KMS-11 (cell line): ENCODE measurements at regions not wholly inside any gene's neighbourhood (a gene's known extent, or its start where the extent isn't known, plus 50 kb on each side); places are given as distances from the start of the nearest gene placed in this dataset.

Experiments
- H2AFZ ChIP-seq: fragments of 200-600 bp; sonication (generic); 2 replicates; pipeline ENCODE4 v1.6.1; 2016; ENCODE audit warnings: antibody characterized with exemption, mixed run types, low read depth
- H3K27ac ChIP-seq: fragments of 200-600 bp; sonication (generic); 2 replicates; pipeline ENCODE4 v1.6.1; 2016; ENCODE audit warnings: mild to moderate bottlenecking, mixed run types
- H3K27me3 ChIP-seq: fragments of 200-600 bp; sonication (generic); 2 replicates; pipeline ENCODE4 v1.6.1; 2017; ENCODE audit warnings: mild to moderate bottlenecking, low read depth, mixed run types, moderate library complexity; ENCODE audit not compliant: insufficient read depth
- H3K36me3 ChIP-seq: fragments of 200-600 bp; sonication (generic); 2 replicates; pipeline ENCODE4 v1.6.1; 2017; ENCODE audit warnings: mild to moderate bottlenecking, mixed run types; ENCODE audit not compliant: insufficient read depth
- H3K4me1 ChIP-seq: fragments of 200-600 bp; sonication (generic); 2 replicates; pipeline ENCODE4 v1.6.1; 2016; ENCODE audit warnings: mild to moderate bottlenecking, low read depth, mixed run types; ENCODE audit not compliant: poor library complexity, severe bottlenecking
- H3K4me2 ChIP-seq: fragments of 200-600 bp; sonication (generic); 2 replicates; pipeline ENCODE4 v1.7.0; 2016; ENCODE audit warnings: mild to moderate bottlenecking, mixed run types
- H3K4me3 ChIP-seq: fragments of 200-600 bp; sonication (generic); IDR thresholded peaks from 2 replicates; pipeline ENCODE4 v1.6.1; 2017; ENCODE audit warnings: low read depth, low read length, mixed read lengths; ENCODE audit not compliant: insufficient read depth
- H3K79me2 ChIP-seq: fragments of 200-600 bp; sonication (generic); 2 replicates; pipeline ENCODE4 v1.6.1; 2016; ENCODE audit warnings: low read depth, mixed run types; ENCODE audit not compliant: insufficient read depth
- H3K9ac ChIP-seq: fragments of 200-600 bp; sonication (generic); 2 replicates; pipeline ENCODE4 v1.6.1; 2016; ENCODE audit warnings: mild to moderate bottlenecking, mixed run types
- H4K20me1 ChIP-seq: fragments of 200-600 bp; sonication (generic); 2 replicates; pipeline ENCODE4 v1.6.1; 2016; ENCODE audit warnings: mild to moderate bottlenecking, mixed run types; ENCODE audit not compliant: insufficient read depth
- TF ChIP-seq, protein P1 (sequence below): fragments of 200-600 bp; sonication (generic); conservative IDR thresholded peaks from 2 replicates; pipeline ENCODE4 v1.6.1; 2017; ENCODE audit warnings: low read depth, mild to moderate bottlenecking, antibody characterized with exemption, low read length, moderate library complexity, mixed read lengths

DNA sequence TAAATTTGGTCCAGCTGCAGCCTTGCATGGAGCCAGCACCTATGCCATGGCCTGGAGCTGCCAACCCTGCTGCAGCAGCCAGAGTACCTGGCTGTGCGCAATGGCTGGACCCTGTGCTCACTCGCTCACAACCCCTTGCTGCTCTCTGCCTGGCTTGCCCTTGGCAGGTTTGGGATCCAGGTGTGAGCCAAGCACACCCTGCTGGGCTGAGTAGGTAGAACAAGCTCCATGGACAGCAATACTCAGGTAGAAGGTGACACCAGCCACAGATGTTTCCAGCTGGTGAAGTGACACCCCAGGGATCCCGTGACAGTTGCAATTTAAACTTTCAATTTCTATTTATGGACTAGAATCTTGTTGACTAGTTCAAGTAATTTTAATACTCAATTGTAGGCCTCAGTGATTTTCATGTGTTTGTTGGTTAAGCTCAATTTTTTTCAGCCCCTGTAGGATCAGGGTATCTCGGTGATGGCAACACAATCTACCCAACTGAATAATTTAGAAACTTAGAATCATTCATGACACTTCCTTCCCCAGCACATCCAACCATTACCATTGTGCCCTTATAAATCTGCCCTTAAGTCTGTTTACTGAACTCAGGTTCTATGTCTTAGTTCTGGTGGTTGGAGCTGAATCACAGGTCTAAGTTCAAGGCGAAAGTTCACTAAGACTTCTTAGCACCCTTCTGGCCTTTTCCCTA lies 480.0 kb downstream of the PMP22 start:
- Histone ChIP-seq H3K27ac (no peak overlapping the region), H3K79me2 (no peaks in the 10 kb centered on the region), H3K4me3 (no peak overlapping the region), H3K9ac (no peak overlapping the region), H4K20me1 (no peaks in the 10 kb centered on the region), H3K4me2 (no peak overlapping the region), H3K36me3 (no peaks in the 10 kb centered on the region), H3K27me3 (no peaks in the 10 kb centered on the region), H2AFZ (no peak overlapping the region), H3K4me1 (no peaks in the 10 kb centered on the region)
- TF ChIP-seq, protein P1, sequence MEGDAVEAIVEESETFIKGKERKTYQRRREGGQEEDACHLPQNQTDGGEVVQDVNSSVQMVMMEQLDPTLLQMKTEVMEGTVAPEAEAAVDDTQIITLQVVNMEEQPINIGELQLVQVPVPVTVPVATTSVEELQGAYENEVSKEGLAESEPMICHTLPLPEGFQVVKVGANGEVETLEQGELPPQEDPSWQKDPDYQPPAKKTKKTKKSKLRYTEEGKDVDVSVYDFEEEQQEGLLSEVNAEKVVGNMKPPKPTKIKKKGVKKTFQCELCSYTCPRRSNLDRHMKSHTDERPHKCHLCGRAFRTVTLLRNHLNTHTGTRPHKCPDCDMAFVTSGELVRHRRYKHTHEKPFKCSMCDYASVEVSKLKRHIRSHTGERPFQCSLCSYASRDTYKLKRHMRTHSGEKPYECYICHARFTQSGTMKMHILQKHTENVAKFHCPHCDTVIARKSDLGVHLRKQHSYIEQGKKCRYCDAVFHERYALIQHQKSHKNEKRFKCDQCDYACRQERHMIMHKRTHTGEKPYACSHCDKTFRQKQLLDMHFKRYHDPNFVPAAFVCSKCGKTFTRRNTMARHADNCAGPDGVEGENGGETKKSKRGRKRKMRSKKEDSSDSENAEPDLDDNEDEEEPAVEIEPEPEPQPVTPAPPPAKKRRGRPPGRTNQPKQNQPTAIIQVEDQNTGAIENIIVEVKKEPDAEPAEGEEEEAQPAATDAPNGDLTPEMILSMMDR, result no peak

DNA sequence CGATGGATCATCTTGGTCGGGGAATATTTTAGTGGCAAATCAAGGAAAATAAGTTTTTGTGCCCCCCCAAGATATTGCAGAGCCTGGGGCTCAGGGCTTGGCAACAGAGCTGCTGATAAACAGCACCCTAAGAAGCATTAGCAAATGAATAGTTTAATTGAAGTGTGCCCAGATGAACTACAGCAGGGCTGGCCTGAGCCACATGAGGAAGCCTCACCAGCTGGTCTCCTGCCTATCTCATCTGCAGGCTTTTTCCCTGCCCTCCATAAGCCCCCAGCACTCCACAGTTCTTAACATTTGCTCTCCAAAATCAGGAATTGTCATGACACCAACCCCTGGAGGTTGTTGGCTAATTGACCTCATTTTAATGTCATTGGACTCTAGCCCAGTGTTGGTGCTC lies 480.2 kb downstream of the HS3ST3B1 start:
- H4K20me1 ChIP-seq, result no peaks in the 10 kb centered on the region
- H3K27ac ChIP-seq, result no peak overlapping the region
- TF ChIP-seq, protein P1, result no peak
- H3K79me2 ChIP-seq, result no peaks in the 10 kb centered on the region
- H3K36me3 ChIP-seq, result no peaks in the 10 kb centered on the region
- no peak overlapping the region for H3K9ac ChIP-seq
- H2AFZ ChIP-seq, result no peak overlapping the region
- no peak overlapping the region for H3K4me2 ChIP-seq
- H3K4me1 ChIP-seq, result no peaks in the 10 kb centered on the region
- no peaks in the 10 kb centered on the region for H3K27me3 ChIP-seq
- no peak overlapping the region for H3K4me3 ChIP-seq

DNA sequence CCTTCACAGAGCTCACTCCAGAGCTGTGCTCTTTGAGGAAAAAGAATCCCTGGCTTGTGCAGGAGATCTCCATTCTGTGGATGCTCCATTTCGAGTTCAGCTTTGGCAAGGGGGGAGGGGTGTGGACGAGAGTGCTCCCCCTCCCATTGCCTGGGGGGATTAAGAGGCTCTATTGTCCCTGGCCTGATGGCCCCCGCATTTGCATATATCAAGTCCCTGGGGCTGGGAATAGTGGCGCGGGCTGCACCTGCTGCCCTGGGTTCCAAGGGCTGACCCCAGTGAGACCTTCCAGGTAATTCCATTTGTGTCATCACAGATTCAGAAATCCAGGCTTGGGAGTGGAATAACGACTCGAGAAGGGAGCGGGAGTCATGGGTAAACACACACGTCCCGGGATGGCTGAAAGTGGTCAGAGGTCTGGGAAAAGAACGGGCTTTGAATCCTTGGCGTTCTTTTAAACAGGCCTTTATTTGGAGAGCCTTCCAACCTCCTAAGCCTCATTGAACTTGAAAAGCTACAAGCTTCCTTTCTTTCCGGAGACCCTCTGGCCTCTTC lies 479.3 kb downstream of the HS3ST3B1 start:
- H2AFZ ChIP-seq, result no peak overlapping the region
- H3K4me3 ChIP-seq, result no peak overlapping the region
- H3K36me3 ChIP-seq, result no peaks in the 10 kb centered on the region
- no peaks in the 10 kb centered on the region for H3K79me2 ChIP-seq
- H3K27ac ChIP-seq, result no peak overlapping the region
- no peak overlapping the region for H3K4me2 ChIP-seq
- H3K27me3 ChIP-seq, result no peaks in the 10 kb centered on the region
- H3K4me1 ChIP-seq, result no peaks in the 10 kb centered on the region
- H3K9ac ChIP-seq, result no peak overlapping the region
- TF ChIP-seq, protein P1, result no peak
- no peaks in the 10 kb centered on the region for H4K20me1 ChIP-seq

DNA sequence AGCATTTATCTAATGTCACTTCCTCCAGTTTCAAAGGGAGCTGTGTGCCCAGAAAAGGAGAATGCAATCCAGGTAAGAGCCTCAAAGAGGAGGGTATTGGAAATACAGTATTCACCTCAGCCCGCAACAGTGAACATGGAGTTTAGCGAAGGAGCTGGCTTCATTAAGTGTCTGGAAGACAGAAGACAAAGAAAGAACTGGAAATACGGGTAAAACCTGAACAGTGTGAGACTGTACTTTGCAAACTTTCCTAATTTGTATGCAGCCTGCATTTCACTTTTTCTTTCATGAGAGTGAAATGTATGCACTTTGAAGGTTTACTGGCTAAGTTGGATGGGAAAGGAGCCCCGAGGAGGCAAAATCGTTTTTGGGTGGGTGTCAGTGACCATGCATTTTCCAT lies 478.4 kb downstream of the HS3ST3B1 start:
- no peaks in the 10 kb centered on the region for H3K4me1 ChIP-seq
- no peak overlapping the region for H2AFZ ChIP-seq
- H3K9ac ChIP-seq, result no peak overlapping the region
- no peak overlapping the region for H3K4me3 ChIP-seq
- H4K20me1 ChIP-seq, result no peaks in the 10 kb centered on the region
- no peaks in the 10 kb centered on the region for H3K27me3 ChIP-seq
- no peak overlapping the region for H3K4me2 ChIP-seq
- TF ChIP-seq, protein P1, result no peak
- no peaks in the 10 kb centered on the region for H3K36me3 ChIP-seq
- H3K79me2 ChIP-seq, result no peaks in the 10 kb centered on the region
- no peak overlapping the region for H3K27ac ChIP-seq
